DND-41 (cell line): ENCODE measurements at regions not wholly inside any gene's neighbourhood (a gene's known extent, or its start where the extent isn't known, plus 50 kb on each side); places are given as distances from the start of the nearest gene placed in this dataset.

Experiments
- ATAC-seq: fragments of 200-7000 bp; cut with Tn5 transposase; 3 replicates; pipeline ENCODE4 v1.9.1; 2021; ENCODE audit warnings: low read depth; ENCODE audit not compliant: insufficient read depth
- DNase-seq: peaks from one replicate; pipeline ENCODE4 v3.0.0-alpha.2; 2020
- H2AFZ ChIP-seq: 2 replicates; pipeline ENCODE4 v1.6.0; 2012; ENCODE audit warnings: low read depth, low read length
- H3K27ac ChIP-seq: 2 replicates; pipeline ENCODE4 v1.5.1; 2012; ENCODE audit warnings: low read length, inconsistent platforms
- H3K27me3 ChIP-seq: fragments of 200-600 bp; sonication (generic); 2 replicates; pipeline ENCODE4 v1.6.0; 2012; ENCODE audit warnings: low read length, mild to moderate bottlenecking, inconsistent platforms; ENCODE audit not compliant: insufficient read depth, poor library complexity
- H3K36me3 ChIP-seq: 2 replicates; pipeline ENCODE4 v1.5.1; 2012; ENCODE audit warnings: low read length, inconsistent platforms; ENCODE audit not compliant: insufficient read depth
- H3K4me1 ChIP-seq: 2 replicates; pipeline ENCODE4 v1.5.1; 2012; ENCODE audit warnings: mild to moderate bottlenecking, low read length; ENCODE audit not compliant: insufficient read depth
- H3K4me2 ChIP-seq: 2 replicates; pipeline ENCODE4 v1.6.0; 2012; ENCODE audit warnings: mild to moderate bottlenecking, moderate library complexity, low read length, inconsistent platforms; ENCODE audit not compliant: insufficient read depth
- H3K4me3 ChIP-seq, 2 experiments: fragments of 200-600 bp in 1 of 2; shearing (Covaris generic) in 1 of 2; 2 replicates each; pipeline ENCODE4 v1.5.1; 2012 to 2016; ENCODE audit warnings: inconsistent platforms in 2 of 2, low read length in 2 of 2, mild to moderate bottlenecking in 2 of 2, low read depth in 1 of 2, moderate library complexity in 1 of 2
- H3K79me2 ChIP-seq: 2 replicates; pipeline ENCODE4 v1.6.0; 2012; ENCODE audit warnings: low read length, inconsistent platforms; ENCODE audit not compliant: insufficient read depth
- H3K9ac ChIP-seq: 2 replicates; pipeline ENCODE4 v1.6.0; 2012; ENCODE audit warnings: low read depth, mild to moderate bottlenecking, inconsistent platforms, low read length, moderate library complexity
- H3K9me3 ChIP-seq: 2 replicates; pipeline ENCODE4 v1.5.1; 2012; ENCODE audit warnings: low read length, moderate library complexity, mild to moderate bottlenecking, inconsistent platforms; ENCODE audit not compliant: insufficient read depth, severe bottlenecking
- H4K20me1 ChIP-seq: 2 replicates; pipeline ENCODE4 v1.6.0; 2012; ENCODE audit warnings: low read length; ENCODE audit not compliant: insufficient read depth
- EZH2 ChIP-seq: IDR thresholded peaks from 3 replicates; pipeline ENCODE4 v1.6.1; 2012; ENCODE audit warnings: borderline replicate concordance, low read depth, mild to moderate bottlenecking, moderate library complexity, low read length, inconsistent platforms; ENCODE audit not compliant: severe bottlenecking
- TF ChIP-seq, protein P1 (sequence below): IDR thresholded peaks from 2 replicates; pipeline ENCODE4 v1.5.1; 2012; ENCODE audit warnings: borderline replicate concordance, low read length, moderate library complexity, mild to moderate bottlenecking; ENCODE audit not compliant: poor library complexity, severe bottlenecking; ENCODE audit errors: extremely low read depth

DNA sequence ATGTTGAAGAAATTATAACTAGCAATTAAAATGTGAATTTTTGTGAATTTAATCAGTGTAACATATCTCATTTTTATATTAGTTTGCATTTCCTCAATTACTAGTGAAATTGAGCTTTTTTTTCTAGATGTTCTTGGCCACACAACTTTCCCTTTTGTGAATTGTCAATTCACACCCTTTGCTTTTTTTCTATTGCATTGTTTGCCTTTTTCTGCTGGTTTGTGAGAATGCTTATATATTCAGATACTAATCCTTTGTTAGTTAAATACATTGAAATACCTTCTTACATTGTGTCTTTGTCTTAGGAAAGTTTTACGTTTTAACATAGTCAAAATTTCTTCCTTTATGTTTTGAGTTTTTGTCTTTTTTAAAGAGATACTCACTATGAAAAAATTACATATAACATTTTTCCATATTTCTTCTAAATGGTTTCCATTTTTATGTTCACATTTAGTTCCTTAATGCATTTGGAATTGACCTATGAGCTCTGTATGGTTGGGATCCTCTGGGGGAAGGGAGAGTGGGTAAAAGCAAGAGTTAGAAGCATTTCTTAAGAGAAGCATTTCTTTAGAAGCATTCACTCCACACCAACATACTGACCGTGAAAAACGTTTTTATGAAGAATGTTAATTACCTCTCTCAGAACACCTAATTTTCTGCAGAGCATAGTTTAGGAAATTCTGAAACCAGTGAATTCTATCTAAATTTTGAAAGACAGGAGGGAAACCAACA lies 126.0 kb downstream of the CAPZA3 start:
- Histone ChIP-seq H3K36me3 (no peaks in the 10 kb centered on the region), H3K27me3 (peaks cover 3% of the 10 kb centered on the region), H2AFZ (no peak overlapping the region), H3K79me2 (no peaks in the 10 kb centered on the region), H3K4me3 (no peak overlapping the region), H3K4me2 (no peak overlapping the region), H3K27ac (no peak overlapping the region), H3K4me1 (no peaks in the 10 kb centered on the region), H3K9ac (no peak overlapping the region), H4K20me1 (no peaks in the 10 kb centered on the region), H3K9me3 (no peaks in the 10 kb centered on the region)
- ATAC-seq, result no peak
- no peak for DNase-seq
- TF ChIP-seq EZH2, result no peak
- TF ChIP-seq, protein P1, sequence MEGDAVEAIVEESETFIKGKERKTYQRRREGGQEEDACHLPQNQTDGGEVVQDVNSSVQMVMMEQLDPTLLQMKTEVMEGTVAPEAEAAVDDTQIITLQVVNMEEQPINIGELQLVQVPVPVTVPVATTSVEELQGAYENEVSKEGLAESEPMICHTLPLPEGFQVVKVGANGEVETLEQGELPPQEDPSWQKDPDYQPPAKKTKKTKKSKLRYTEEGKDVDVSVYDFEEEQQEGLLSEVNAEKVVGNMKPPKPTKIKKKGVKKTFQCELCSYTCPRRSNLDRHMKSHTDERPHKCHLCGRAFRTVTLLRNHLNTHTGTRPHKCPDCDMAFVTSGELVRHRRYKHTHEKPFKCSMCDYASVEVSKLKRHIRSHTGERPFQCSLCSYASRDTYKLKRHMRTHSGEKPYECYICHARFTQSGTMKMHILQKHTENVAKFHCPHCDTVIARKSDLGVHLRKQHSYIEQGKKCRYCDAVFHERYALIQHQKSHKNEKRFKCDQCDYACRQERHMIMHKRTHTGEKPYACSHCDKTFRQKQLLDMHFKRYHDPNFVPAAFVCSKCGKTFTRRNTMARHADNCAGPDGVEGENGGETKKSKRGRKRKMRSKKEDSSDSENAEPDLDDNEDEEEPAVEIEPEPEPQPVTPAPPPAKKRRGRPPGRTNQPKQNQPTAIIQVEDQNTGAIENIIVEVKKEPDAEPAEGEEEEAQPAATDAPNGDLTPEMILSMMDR, result no peak

DNA sequence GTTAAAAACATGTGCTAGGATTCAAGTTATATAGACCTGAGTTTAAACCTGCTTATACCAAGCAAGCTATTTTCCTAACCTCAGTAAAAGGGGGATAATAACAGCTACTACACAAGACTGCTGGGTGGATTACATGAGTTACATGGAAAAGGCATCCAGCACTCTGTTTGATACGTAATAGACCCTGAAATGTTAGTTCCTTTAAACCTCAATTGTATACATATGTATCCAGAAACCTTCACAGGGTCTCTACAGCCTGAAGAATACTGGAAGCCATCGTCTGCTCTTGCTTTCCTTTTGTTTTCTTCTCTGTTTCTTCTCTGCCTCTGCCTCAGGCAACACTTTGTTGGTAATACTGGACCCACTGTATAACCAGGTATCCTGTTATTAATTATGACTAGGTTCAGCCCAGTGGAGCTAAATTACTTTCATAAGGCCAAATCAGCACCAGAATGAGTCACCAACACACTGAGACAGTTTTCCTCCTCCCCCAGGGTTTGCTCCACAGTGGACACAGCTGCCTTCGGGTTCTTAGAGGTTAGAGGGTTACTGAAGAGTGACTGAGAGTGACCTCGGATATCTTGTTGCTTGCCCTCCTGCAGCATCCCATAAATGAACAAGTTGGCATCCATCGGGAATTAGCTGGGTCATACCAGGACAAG lies 127.1 kb downstream of the CAPZA3 start:
- Histone ChIP-seq H3K36me3 (no peaks in the 10 kb centered on the region), H3K27ac (no peak overlapping the region), H2AFZ (no peak overlapping the region), H3K27me3 (no peaks in the 10 kb centered on the region), H4K20me1 (no peaks in the 10 kb centered on the region), H3K9me3 (no peaks in the 10 kb centered on the region), H3K4me1 (no peaks in the 10 kb centered on the region), H3K4me2 (no peak overlapping the region), H3K79me2 (no peaks in the 10 kb centered on the region), H3K4me3 (no peak overlapping the region), H3K9ac (no peak overlapping the region)
- ATAC-seq (no peak), DNase-seq (no peak)
- TF ChIP-seq, protein P1, result no peak
- TF ChIP-seq EZH2, result no peak

DNA sequence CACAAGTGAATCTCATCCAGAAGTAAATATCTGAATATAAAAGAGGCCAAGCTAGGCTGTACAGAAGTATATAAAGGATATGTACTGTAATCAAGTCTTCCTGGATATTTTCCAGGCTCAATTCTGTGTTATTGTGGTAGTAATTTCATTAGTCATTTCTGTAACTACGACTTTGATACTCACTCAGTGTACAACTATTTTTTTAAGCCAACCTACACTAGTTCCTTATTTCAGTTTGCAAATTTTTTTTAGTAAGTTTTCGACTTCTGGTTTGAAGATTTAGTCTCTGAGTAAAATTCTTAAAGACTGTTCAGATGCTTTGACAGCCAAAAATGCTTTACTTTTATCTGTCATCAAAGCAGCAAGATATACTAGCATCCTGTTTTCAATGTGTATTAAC lies 130.8 kb downstream of the CAPZA3 start:
- Histone ChIP-seq H3K79me2 (no peaks in the 10 kb centered on the region), H3K9ac (no peak overlapping the region), H3K27ac (no peak overlapping the region), H4K20me1 (no peaks in the 10 kb centered on the region), H3K4me2 (no peak overlapping the region), H2AFZ (no peak overlapping the region), H3K4me3 (no peak overlapping the region), H3K4me1 (no peaks in the 10 kb centered on the region), H3K9me3 (no peaks in the 10 kb centered on the region), H3K36me3 (no peaks in the 10 kb centered on the region), H3K27me3 (no peaks in the 10 kb centered on the region)
- no peak for TF ChIP-seq EZH2
- TF ChIP-seq, protein P1, result no peak
- DNase-seq (no peak), ATAC-seq (no peak)
